ENCODE measurements at regions not wholly inside any gene's neighbourhood (a gene's known extent, or its start where the extent isn't known, plus 50 kb on each side); places are given as distances from the start of the nearest gene placed in this dataset.

GRCh38 chr12:41635626-41636364 is 447.7 kb downstream of the PDZRN4 start:
- Histone ChIP-seq H3K23ac (ENCODE audit: low read length in 2 of 2) (no peak overlapping the region), H2BK120ac (ENCODE audit: low read depth, low read length) (no peak overlapping the region), H2BK5ac (ENCODE audit: low read depth, low read length, poor library complexity, severe bottlenecking) (no peak overlapping the region), H3K4me3 (ENCODE audit: insufficient read depth in 1 of 2, low read depth in 1 of 2, low read length in 2 of 2) (no peak overlapping the region), H3K27me3 (ENCODE audit: control insufficient read depth in 1 of 2, insufficient read depth in 1 of 2, low read length in 2 of 2) (no peaks in the 10 kb centered on the region), H3K9me3 (ENCODE audit: control insufficient read depth, low read length) (peaks cover 8% of the 10 kb centered on the region), H4K8ac (ENCODE audit: low read length) (no peak overlapping the region), H2AK5ac (ENCODE audit: low read length, severe bottlenecking) (no peak overlapping the region), H3K4me1 (ENCODE audit: control insufficient read depth, insufficient read depth, low read depth, low read length) (no peaks in the 10 kb centered on the region), H2BK15ac (ENCODE audit: low read depth, poor library complexity, severe bottlenecking) (no peak overlapping the region), H4K91ac (ENCODE audit: low read length) (no peak overlapping the region), H3K18ac (ENCODE audit: low read depth in 1 of 2, low read length in 2 of 2) (no peak overlapping the region), H3K4me2 (ENCODE audit: low read length, poor library complexity, severe bottlenecking) (no peak overlapping the region), H3K27ac (ENCODE audit: low read length, poor library complexity, severe bottlenecking) (no peak overlapping the region), H2AFZ (ENCODE audit: low read depth, low read length) (no peak overlapping the region), H3K36me3 (ENCODE audit: control insufficient read depth in 1 of 2, insufficient read depth in 2 of 2, low read depth in 1 of 2, low read length in 2 of 2) (no peaks in the 10 kb centered on the region), H3K9ac (ENCODE audit: low read length) (no peak overlapping the region), H3K4ac (ENCODE audit: low read depth in 1 of 2, low read length in 2 of 2) (no peak overlapping the region), H2BK12ac (ENCODE audit: low read length in 2 of 2) (no peak overlapping the region), H3K79me1 (replicated peaks; ENCODE audit: low read length, poor library complexity, severe bottlenecking) (no peaks in the 10 kb centered on the region), H3K14ac (ENCODE audit: low read length in 2 of 2) (no peak overlapping the region)
- 89% methylated on average over 5 of the region's 5 CpGs for WGBS
- DNase-seq, result no peak

DNA sequence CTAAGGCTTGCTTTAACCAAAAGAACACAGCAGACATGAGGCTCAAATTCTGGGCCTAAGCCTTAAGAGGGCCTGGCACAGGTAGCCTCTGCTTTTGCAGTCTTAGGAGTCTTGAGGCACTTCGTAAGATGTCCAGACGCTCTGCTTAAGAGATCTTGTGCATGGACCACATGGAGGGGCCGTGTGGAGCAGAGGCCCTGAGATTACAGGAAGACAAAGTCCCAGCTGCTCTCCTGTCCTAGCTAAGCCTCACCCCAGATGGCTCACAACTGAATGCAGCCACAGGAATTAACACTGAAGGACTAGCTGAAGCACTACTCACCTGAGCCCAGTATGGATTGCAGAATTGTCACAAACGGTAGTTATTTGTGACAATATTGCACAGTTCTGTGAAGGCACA is 446.0 kb downstream of the PDZRN4 start:
- no peak overlapping the region for H3K9ac ChIP-seq (ENCODE audit: low read length)
- no peak overlapping the region for H3K4ac ChIP-seq (ENCODE audit: low read depth in 1 of 2, low read length in 2 of 2)
- WGBS, result 73% methylated on average over 3 of the region's 4 CpGs
- no peak overlapping the region for H2BK15ac ChIP-seq (ENCODE audit: low read depth, poor library complexity, severe bottlenecking)
- no peak overlapping the region for H2BK5ac ChIP-seq (ENCODE audit: low read depth, low read length, poor library complexity, severe bottlenecking)
- H3K4me2 ChIP-seq (ENCODE audit: low read length, poor library complexity, severe bottlenecking), result no peak overlapping the region
- H3K9me3 ChIP-seq (ENCODE audit: control insufficient read depth, low read length), result peaks cover 13% of the 10 kb centered on the region
- no peak overlapping the region for H3K27ac ChIP-seq (ENCODE audit: low read length, poor library complexity, severe bottlenecking)
- H2BK12ac ChIP-seq (ENCODE audit: low read length in 2 of 2), result no peak overlapping the region
- H3K18ac ChIP-seq (ENCODE audit: low read depth in 1 of 2, low read length in 2 of 2), result no peak overlapping the region
- no peaks in the 10 kb centered on the region for H3K36me3 ChIP-seq (ENCODE audit: control insufficient read depth in 1 of 2, insufficient read depth in 2 of 2, low read depth in 1 of 2, low read length in 2 of 2)
- H4K8ac ChIP-seq (ENCODE audit: low read length), result no peak overlapping the region
- no peak overlapping the region for H2AFZ ChIP-seq (ENCODE audit: low read depth, low read length)
- no peak overlapping the region for H3K4me3 ChIP-seq (ENCODE audit: insufficient read depth in 1 of 2, low read depth in 1 of 2, low read length in 2 of 2)
- H3K4me1 ChIP-seq (ENCODE audit: control insufficient read depth, insufficient read depth, low read depth, low read length), result no peaks in the 10 kb centered on the region
- no peaks in the 10 kb centered on the region for H3K27me3 ChIP-seq (ENCODE audit: control insufficient read depth in 1 of 2, insufficient read depth in 1 of 2, low read length in 2 of 2)
- H3K14ac ChIP-seq (ENCODE audit: low read length in 2 of 2), result no peak overlapping the region
- H4K91ac ChIP-seq (ENCODE audit: low read length), result no peak overlapping the region
- H3K79me1 ChIP-seq (replicated peaks; ENCODE audit: low read length, poor library complexity, severe bottlenecking), result no peaks in the 10 kb centered on the region
- DNase-seq, result no peak
- H3K23ac ChIP-seq (ENCODE audit: low read length in 2 of 2), result no peak overlapping the region
- H2BK120ac ChIP-seq (ENCODE audit: low read depth, low read length), result no peak overlapping the region
- no peak overlapping the region for H2AK5ac ChIP-seq (ENCODE audit: low read length, severe bottlenecking)

DNA sequence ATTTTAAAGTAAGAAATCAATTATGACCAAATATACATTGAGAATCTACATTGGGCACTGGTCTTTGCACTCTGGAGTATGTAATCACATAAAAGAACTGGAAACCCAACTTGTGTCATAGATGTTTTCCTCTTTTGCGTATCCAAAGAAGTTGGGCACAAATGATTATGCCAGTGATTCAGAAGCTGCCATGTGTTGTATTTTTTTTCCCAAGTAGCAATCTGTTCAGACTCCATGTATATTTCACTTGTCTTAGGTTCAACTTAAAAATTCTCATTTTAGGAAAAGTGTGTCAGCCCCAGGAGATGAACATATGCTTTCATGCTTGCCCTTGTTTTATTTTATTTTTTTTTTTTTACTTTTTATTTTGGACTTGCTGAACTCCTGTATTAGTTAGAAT is 441.5 kb downstream of the PDZRN4 start:
- Histone ChIP-seq H3K27ac (ENCODE audit: low read length, poor library complexity, severe bottlenecking) (no peak overlapping the region), H3K27me3 (ENCODE audit: control insufficient read depth in 1 of 2, insufficient read depth in 1 of 2, low read length in 2 of 2) (no peaks in the 10 kb centered on the region), H3K4me2 (ENCODE audit: low read length, poor library complexity, severe bottlenecking) (no peak overlapping the region), H3K9me3 (ENCODE audit: control insufficient read depth, low read length) (peaks cover 13% of the 10 kb centered on the region), H3K18ac (ENCODE audit: low read depth in 1 of 2, low read length in 2 of 2) (no peak overlapping the region), H3K4me3 (ENCODE audit: insufficient read depth in 1 of 2, low read depth in 1 of 2, low read length in 2 of 2) (no peak overlapping the region), H2AK5ac (ENCODE audit: low read length, severe bottlenecking) (no peak overlapping the region), H3K9ac (ENCODE audit: low read length) (no peak overlapping the region), H2BK12ac (ENCODE audit: low read length in 2 of 2) (no peak overlapping the region), H3K4me1 (ENCODE audit: control insufficient read depth, insufficient read depth, low read depth, low read length) (no peaks in the 10 kb centered on the region), H3K36me3 (ENCODE audit: control insufficient read depth in 1 of 2, insufficient read depth in 2 of 2, low read depth in 1 of 2, low read length in 2 of 2) (no peaks in the 10 kb centered on the region), H4K91ac (ENCODE audit: low read length) (no peak overlapping the region), H2AFZ (ENCODE audit: low read depth, low read length) (no peak overlapping the region), H2BK120ac (ENCODE audit: low read depth, low read length) (no peak overlapping the region), H3K14ac (ENCODE audit: low read length in 2 of 2) (no peak overlapping the region), H2BK15ac (ENCODE audit: low read depth, poor library complexity, severe bottlenecking) (no peak overlapping the region), H3K23ac (ENCODE audit: low read length in 2 of 2) (no peak overlapping the region), H3K79me1 (replicated peaks; ENCODE audit: low read length, poor library complexity, severe bottlenecking) (no peaks in the 10 kb centered on the region), H3K4ac (ENCODE audit: low read depth in 1 of 2, low read length in 2 of 2) (no peak overlapping the region), H2BK5ac (ENCODE audit: low read depth, low read length, poor library complexity, severe bottlenecking) (no peak overlapping the region), H4K8ac (ENCODE audit: low read length) (no peak overlapping the region)
- no peak for DNase-seq
- 100% methylated on average over 1 of the region's 1 CpG for WGBS

GRCh38 chr12:41627476-41627875 is 439.4 kb downstream of the PDZRN4 start:
- H3K27me3 ChIP-seq (ENCODE audit: control insufficient read depth in 1 of 2, insufficient read depth in 1 of 2, low read length in 2 of 2), result no peaks in the 10 kb centered on the region
- no peak overlapping the region for H4K91ac ChIP-seq (ENCODE audit: low read length)
- H3K9me3 ChIP-seq (ENCODE audit: control insufficient read depth, low read length), result peaks cover 9% of the 10 kb centered on the region
- H2AFZ ChIP-seq (ENCODE audit: low read depth, low read length), result no peak overlapping the region
- no peak overlapping the region for H4K8ac ChIP-seq (ENCODE audit: low read length)
- H3K36me3 ChIP-seq (ENCODE audit: control insufficient read depth in 1 of 2, insufficient read depth in 2 of 2, low read depth in 1 of 2, low read length in 2 of 2), result no peaks in the 10 kb centered on the region
- no peak overlapping the region for H3K9ac ChIP-seq (ENCODE audit: low read length)
- 87% methylated on average over 5 of the region's 5 CpGs for WGBS
- H3K23ac ChIP-seq (ENCODE audit: low read length in 2 of 2), result no peak overlapping the region
- no peak overlapping the region for H2BK5ac ChIP-seq (ENCODE audit: low read depth, low read length, poor library complexity, severe bottlenecking)
- H3K14ac ChIP-seq (ENCODE audit: low read length in 2 of 2), result no peak overlapping the region
- no peak overlapping the region for H2BK15ac ChIP-seq (ENCODE audit: low read depth, poor library complexity, severe bottlenecking)
- H3K4me2 ChIP-seq (ENCODE audit: low read length, poor library complexity, severe bottlenecking), result no peak overlapping the region
- H3K4me3 ChIP-seq (ENCODE audit: insufficient read depth in 1 of 2, low read depth in 1 of 2, low read length in 2 of 2), result no peak overlapping the region
- no peak overlapping the region for H2BK120ac ChIP-seq (ENCODE audit: low read depth, low read length)
- H2BK12ac ChIP-seq (ENCODE audit: low read length in 2 of 2), result no peak overlapping the region
- H3K79me1 ChIP-seq (replicated peaks; ENCODE audit: low read length, poor library complexity, severe bottlenecking), result no peaks in the 10 kb centered on the region
- no peak overlapping the region for H2AK5ac ChIP-seq (ENCODE audit: low read length, severe bottlenecking)
- H3K4ac ChIP-seq (ENCODE audit: low read depth in 1 of 2, low read length in 2 of 2), result no peak overlapping the region
- no peak for DNase-seq
- no peak overlapping the region for H3K27ac ChIP-seq (ENCODE audit: low read length, poor library complexity, severe bottlenecking)
- H3K18ac ChIP-seq (ENCODE audit: low read depth in 1 of 2, low read length in 2 of 2), result no peak overlapping the region
- no peaks in the 10 kb centered on the region for H3K4me1 ChIP-seq (ENCODE audit: control insufficient read depth, insufficient read depth, low read depth, low read length)

All from mesenchymal stem cell (in vitro differentiated cells and primary cell).